ELR (cell line): ENCODE measurements at regions not wholly inside any gene's neighbourhood (a gene's known extent, or its start where the extent isn't known, plus 50 kb on each side); places are given as distances from the start of the nearest gene placed in this dataset.
A peak's percentile ranks its signal among the peaks of the same experiment; 100 is the strongest.

Experiments
- DNase-seq: peaks from one replicate; pipeline ENCODE4 v3.0.0-alpha.2; 2015; ENCODE audit warnings: low read depth

DNA sequence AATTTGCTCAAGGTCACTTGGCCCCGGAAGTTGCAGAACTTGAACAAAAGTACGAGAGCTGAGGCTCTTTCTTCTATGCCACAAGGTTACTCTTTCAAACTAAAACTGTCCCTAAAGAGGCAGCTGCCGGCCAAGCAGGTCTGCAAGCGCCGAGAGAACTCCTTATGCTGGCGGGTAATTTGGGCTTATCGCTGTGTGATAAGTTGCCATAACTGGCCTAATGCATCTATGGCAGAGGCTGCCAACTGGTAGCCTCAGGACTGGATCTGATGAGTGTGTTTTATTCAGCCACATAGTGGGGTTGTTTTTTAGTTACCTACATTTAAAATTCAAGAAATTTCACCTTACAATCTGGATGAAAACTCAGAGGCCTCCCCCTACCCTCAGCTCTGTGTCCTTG is 68.1 kb upstream of the SPOCK1 start:
- DNase-seq, result no peak

DNA sequence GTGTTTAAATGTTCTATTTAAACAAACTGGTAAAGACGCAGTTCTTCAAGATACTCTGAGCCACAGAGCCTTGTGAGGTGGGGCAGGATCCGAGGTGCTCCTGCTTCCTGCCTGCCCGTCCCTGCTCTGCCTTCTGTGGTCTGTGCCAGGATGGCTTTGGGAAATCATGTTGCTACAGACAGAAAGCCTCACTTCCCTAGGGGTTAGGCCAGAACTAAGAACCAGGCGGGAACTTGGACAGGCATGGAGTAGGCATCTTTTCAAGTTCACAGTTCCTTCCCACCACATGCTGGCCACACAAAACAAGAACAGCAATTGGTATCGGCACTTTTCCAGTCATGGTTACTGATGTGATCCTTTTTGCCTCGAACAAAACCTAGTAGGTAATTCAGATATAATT is 67.7 kb upstream of the SPOCK1 start:
- DNase-seq, result no peak

DNA sequence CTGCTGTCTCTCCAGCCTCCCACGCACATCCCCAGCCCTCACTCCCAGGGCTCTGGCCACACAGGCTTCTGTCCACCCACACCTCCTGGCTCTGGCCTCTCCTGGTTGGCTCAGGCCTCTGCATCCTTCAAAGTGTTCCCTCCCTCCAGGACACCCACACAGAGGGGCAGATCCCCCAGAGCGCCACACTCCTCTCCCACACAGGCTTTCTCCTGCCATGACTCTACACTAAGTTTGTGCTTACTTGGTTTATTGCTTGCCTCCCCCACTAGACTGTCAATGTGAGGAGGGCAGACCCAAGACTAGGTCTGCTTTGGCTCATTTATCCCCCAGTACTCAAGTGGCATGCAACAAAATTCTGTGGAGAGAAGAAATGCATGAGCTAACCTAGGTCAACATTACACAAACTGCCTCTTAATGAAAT is 67.0 kb upstream of the SPOCK1 start:
- DNase-seq, result no peak

DNA sequence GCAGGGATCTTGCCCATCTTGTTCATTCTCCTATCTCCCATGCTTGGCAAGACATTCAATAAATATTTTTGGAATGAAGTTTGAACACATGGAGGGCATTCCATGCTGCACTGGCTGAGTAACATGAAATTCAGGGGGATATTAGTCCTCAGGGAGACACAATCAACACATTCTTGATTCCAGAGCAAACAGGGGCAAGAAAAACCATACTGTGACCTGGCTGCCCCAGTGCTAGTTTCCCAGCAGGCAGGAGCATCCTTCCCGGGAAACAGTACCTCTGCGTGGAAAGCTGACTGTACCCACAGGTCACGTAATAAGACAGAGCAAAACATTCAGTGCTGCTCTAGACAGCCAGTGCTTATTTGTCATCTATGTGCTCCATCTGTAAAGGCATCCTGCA is 66.3 kb upstream of the SPOCK1 start:
- peak; percentile 43 for DNase-seq

DNA sequence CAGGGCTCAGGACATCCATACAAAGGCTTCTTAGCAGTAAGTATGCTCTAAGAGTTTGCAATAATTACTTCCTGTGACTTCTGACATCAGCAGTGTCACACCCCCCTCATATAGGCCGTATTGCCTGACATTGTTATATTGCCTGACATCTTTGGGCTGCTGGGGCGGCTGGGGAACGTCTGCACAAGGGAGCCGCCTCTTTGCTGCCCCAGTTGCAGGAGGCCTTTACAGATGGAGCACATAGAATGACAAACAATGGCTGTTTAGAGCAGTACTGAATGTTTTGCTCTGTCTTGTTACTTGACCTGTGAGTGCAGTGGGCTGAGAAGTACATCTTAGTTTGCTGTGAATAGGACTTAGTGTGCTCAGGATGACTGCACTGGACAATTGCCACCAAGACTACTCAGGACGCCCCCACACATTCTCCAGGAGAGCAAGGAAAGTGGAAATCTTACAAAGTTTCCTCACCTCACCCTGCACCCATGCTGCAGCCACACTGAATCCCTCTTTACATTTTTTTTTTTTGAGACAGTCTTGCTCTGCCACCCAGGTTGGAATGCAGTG is 65.4 kb upstream of the SPOCK1 start:
- DNase-seq, result peak; percentile 41

DNA sequence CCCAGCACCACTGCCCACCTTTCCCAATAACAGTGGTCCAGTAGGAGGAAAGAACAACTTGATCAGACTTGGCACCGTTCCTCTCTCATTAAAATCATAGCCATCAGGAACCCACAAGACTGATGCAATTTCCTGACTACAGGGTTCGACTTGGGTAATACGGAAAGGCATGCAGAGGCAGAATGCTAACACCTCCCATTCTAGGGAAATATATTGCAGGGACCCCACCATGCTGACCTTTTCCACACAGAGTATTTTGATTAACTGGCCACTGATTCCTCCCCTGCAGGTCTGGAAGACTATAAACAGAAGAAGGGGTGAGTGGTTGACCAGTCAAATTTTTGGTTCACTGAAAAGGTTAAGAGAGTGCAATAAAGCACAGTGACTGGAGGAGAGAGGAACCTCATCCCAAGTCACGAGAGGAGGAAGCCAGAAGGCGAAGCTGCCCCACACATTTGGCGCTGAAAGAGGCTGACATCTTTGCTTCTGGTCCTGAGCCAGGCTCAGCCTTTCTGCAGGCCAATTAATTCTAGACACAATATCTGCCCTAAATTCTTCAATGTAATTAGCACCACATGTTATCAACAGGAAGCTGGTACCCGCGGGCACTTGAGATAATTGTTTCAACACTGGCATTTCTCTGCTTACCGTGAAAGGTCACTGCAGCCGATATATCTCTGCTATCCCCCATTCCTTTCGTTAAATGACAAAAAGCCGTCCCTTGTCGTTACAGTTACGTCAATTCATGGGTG is 64.7 kb upstream of the SPOCK1 start:
- DNase-seq, result peak; percentile 78

DNA sequence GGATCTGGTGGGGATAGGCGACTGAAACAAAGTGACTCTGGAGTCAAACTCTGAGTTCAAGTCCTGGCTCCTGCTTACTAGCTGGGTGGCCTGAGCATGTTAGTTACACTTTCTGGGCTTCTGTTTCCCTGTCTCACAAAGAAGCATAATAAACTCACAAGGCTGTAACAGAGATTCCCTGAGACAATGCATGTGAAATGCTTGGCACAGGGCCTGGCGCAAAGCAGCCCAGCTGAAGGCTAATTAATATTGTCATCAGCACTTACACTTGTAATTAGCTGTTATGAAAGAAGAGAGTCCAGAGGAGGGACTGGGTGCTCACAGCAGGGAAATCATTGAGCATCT is 64.1 kb upstream of the SPOCK1 start:
- DNase-seq, result peak; percentile 8

DNA sequence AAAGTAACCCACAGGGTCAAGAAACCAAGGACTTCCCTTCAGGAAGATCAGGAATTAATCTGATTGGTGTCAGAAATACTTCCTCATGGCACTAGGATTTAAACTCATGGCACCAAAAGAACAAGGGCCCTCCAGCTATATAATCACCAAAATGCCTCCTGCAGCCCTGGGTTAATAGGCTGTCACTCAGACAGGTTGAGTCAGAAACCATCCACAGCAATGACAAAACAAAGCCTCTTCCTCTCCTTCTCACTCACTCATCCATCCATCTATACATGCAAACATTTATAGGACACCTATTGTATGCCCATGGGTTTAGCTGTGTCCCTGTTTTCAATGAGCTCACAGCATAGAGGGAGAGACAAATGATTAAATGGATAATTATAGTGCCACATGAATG is 62.5 kb upstream of the SPOCK1 start:
- DNase-seq, result peak; percentile 58

DNA sequence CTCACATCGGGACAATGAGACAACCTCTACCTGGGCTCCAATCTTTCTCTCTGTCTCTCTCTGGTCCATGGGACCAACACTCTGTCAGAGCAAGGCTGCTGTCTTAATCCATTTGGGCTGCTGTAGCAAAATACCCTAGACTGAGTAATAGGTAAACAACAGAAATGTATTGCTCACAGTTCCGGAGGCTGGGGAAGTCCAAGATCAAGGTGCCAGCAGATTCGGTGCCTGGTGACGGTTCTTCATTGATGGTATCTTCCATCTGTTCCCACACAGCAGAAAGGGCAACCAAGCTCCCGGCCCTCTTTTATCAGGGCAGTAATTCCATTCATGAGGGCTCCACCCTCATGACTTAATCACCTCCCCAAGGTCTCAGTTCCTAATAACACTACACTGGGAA is 61.3 kb upstream of the SPOCK1 start:
- peak; percentile 74 for DNase-seq
